ENCODE measurements at regions not wholly inside any gene's neighbourhood (a gene's known extent, or its start where the extent isn't known, plus 50 kb on each side); places are given as distances from the start of the nearest gene placed in this dataset.

DNA sequence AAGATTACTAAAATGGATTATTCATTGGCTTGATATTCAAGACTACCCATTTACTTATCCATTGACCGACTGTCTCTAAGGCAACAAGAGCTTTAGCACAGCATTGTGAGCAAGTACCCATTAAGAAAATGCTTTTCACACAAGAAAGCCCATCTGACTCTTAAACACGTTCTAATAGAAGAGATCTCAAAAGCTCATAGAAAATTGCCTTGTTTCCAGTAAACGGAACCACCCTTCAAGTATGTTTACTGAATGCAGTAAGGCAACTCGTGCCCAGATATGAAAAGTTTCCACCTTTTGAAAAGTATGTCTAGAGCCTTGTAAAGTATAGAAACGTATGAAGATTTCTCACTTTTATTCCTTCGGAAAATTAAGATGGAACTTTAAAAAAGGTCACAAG is 655.3 kb upstream of the ALCAM start:
- no peaks in the 10 kb centered on the region for H3K9me2 ChIP-seq (replicated peaks; ENCODE audit: insufficient read depth, low read length)
- no peaks in the 10 kb centered on the region for H4K20me1 ChIP-seq (ENCODE audit: insufficient read depth, low read length)
- H3K4me1 ChIP-seq (ENCODE audit: low read length) = 0 out of 2 replicates have a peak, but pooled peaks cover 3% of the 10 kb centered on the region
- H3K9ac ChIP-seq (ENCODE audit: low read length) = no peak overlapping the region
- no peaks in the 10 kb centered on the region for H3F3A ChIP-seq (ENCODE audit: insufficient read depth, low read length)
- no peak for TF ChIP-seq EZH2 (optimal IDR thresholded peaks at IDR 0.05; ENCODE audit: low read depth, low read length)
- no peak for TF ChIP-seq CTCF (IDR thresholded peaks at IDR 0.05; ENCODE audit: low read length)
- no peak for TF ChIP-seq EZH2phosphoT487 (IDR thresholded peaks at IDR 0.05; ENCODE audit: low read length)
- H3K9me3 ChIP-seq (replicated peaks; ENCODE audit: insufficient read depth, low read length) = no peaks in the 10 kb centered on the region
- no peak overlapping the region for H3K27ac ChIP-seq (ENCODE audit: low read length)
- H3K79me2 ChIP-seq (ENCODE audit: low read length) = no peaks in the 10 kb centered on the region
- no peak for DNase-seq
- no peaks in the 10 kb centered on the region for H3K27me3 ChIP-seq (replicated peaks; ENCODE audit: insufficient read depth, low read length)
- H3K4me3 ChIP-seq (ENCODE audit: low read length) = no peak overlapping the region
- H2AFZ ChIP-seq (ENCODE audit: low read length) = no peak overlapping the region
- no peak overlapping the region for H3K4me2 ChIP-seq (ENCODE audit: low read depth, low read length)
- H3K36me3 ChIP-seq (replicated peaks; ENCODE audit: insufficient read depth, low read length) = no peaks in the 10 kb centered on the region

DNA sequence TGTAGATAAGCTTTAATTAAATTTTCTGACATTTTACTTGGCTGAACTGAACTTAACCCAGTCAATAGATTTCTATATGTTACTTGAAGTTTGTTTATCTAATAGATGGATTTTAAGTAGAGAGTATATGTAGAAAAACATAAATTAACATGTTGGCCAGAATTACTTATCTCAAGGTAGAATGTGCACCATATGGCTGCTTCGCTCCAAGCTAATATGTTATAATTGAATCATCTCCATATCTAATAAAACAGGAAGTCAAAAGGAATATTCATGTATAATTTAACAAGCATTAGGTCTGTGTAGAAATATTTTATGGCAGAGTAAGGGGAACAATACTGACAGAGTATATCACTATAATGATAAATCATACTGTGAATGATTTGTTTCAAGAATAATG is 650.7 kb upstream of the ALCAM start:
- Histone ChIP-seq H3K79me2 (ENCODE audit: low read length) (no peaks in the 10 kb centered on the region), H4K20me1 (ENCODE audit: insufficient read depth, low read length) (no peaks in the 10 kb centered on the region), H3K27me3 (replicated peaks; ENCODE audit: insufficient read depth, low read length) (no peaks in the 10 kb centered on the region), H3K9me2 (replicated peaks; ENCODE audit: insufficient read depth, low read length) (no peaks in the 10 kb centered on the region), H3F3A (ENCODE audit: insufficient read depth, low read length) (no peaks in the 10 kb centered on the region), H3K4me1 (ENCODE audit: low read length) (no peaks in the 10 kb centered on the region; the same call in 1 of the 2 replicates), H3K36me3 (replicated peaks; ENCODE audit: insufficient read depth, low read length) (no peaks in the 10 kb centered on the region), H3K4me3 (ENCODE audit: low read length) (no peak overlapping the region), H2AFZ (ENCODE audit: low read length) (no peak overlapping the region), H3K4me2 (ENCODE audit: low read depth, low read length) (no peak overlapping the region), H3K9ac (ENCODE audit: low read length) (no peak overlapping the region), H3K9me3 (replicated peaks; ENCODE audit: insufficient read depth, low read length) (no peaks in the 10 kb centered on the region), H3K27ac (ENCODE audit: low read length) (no peak overlapping the region)
- TF ChIP-seq CTCF (IDR thresholded peaks at IDR 0.05; ENCODE audit: low read length) = no peak
- TF ChIP-seq EZH2phosphoT487 (IDR thresholded peaks at IDR 0.05; ENCODE audit: low read length) = no peak
- TF ChIP-seq EZH2 (optimal IDR thresholded peaks at IDR 0.05; ENCODE audit: low read depth, low read length) = no peak
- no peak for DNase-seq

GRCh38 chr3:104717828-104718196 is 648.9 kb upstream of the ALCAM start:
- Histone ChIP-seq H3K36me3 (replicated peaks; ENCODE audit: insufficient read depth, low read length) (no peaks in the 10 kb centered on the region), H3K9me3 (replicated peaks; ENCODE audit: insufficient read depth, low read length) (no peaks in the 10 kb centered on the region), H3K4me1 (ENCODE audit: low read length) (no peaks in the 10 kb centered on the region; the same call in 1 of the 2 replicates), H3K27ac (ENCODE audit: low read length) (no peak overlapping the region), H3K27me3 (replicated peaks; ENCODE audit: insufficient read depth, low read length) (no peaks in the 10 kb centered on the region), H3K4me3 (ENCODE audit: low read length) (no peak overlapping the region), H3F3A (ENCODE audit: insufficient read depth, low read length) (no peaks in the 10 kb centered on the region), H3K79me2 (ENCODE audit: low read length) (no peaks in the 10 kb centered on the region), H4K20me1 (ENCODE audit: insufficient read depth, low read length) (no peaks in the 10 kb centered on the region), H3K4me2 (ENCODE audit: low read depth, low read length) (0 out of 2 replicates have a peak overlapping the region, but pooled peaks have one; percentile 13), H3K9me2 (replicated peaks; ENCODE audit: insufficient read depth, low read length) (no peaks in the 10 kb centered on the region), H3K9ac (ENCODE audit: low read length) (no peak overlapping the region), H2AFZ (ENCODE audit: low read length) (no peak overlapping the region)
- no peak for DNase-seq
- TF ChIP-seq EZH2phosphoT487 (IDR thresholded peaks at IDR 0.05; ENCODE audit: low read length) = no peak
- TF ChIP-seq CTCF (IDR thresholded peaks at IDR 0.05; ENCODE audit: low read length) = no peak
- TF ChIP-seq EZH2 (optimal IDR thresholded peaks at IDR 0.05; ENCODE audit: low read depth, low read length) = no peak

Data from MM.1S (cell line).